Activated CD4-positive, CD25-positive, alpha-beta regulatory T cell treated with anti-CD3 and anti-CD28 coated beads, Interleukin-2, amount 50 U/mL, for 24 hours (primary cell): ENCODE measurements at regions not wholly inside any gene's neighbourhood (a gene's known extent, or its start where the extent isn't known, plus 50 kb on each side); places are given as distances from the start of the nearest gene placed in this dataset.

Experiments
- ATAC-seq, 2 donors: fragments of 150-1000 bp; cut with Tn5 transposase; one replicate each; pipeline ENCODE4 v1.10.0; 2021; ENCODE audit warnings: mild to moderate bottlenecking in 1 of 2, moderate library complexity in 1 of 2

GRCh38 chr3:144142151-144142840, 170.7 kb downstream of the DIPK2A start:
- no peak for ATAC-seq

GRCh38 chr3:144148356-144148755, 176.7 kb downstream of the DIPK2A start:
- ATAC-seq, result no peak

GRCh38 chr3:144151983-144152382, 180.4 kb downstream of the DIPK2A start:
- ATAC-seq, result no peak

GRCh38 chr3:144160627-144161026, 189.0 kb downstream of the DIPK2A start:
- no peak for ATAC-seq

- ATAC-seq, result no peak
Measured at GRCh38 chr3:144162042-144162441, 190.4 kb downstream of the DIPK2A start.

GRCh38 chr3:144164352-144164751, 192.7 kb downstream of the DIPK2A start:
- no peak for ATAC-seq

- no peak for ATAC-seq
Measured at GRCh38 chr3:144165482-144165881, 193.9 kb downstream of the DIPK2A start.

- no peak for ATAC-seq
Measured at GRCh38 chr3:144167634-144168033, 196.0 kb downstream of the DIPK2A start.

- no peak for ATAC-seq
Measured at GRCh38 chr3:144173491-144173890, 201.9 kb downstream of the DIPK2A start.

- ATAC-seq, result no peak
Measured at GRCh38 chr3:144175644-144176425, 204.2 kb downstream of the DIPK2A start.

GRCh38 chr3:144177649-144178048, 206.0 kb downstream of the DIPK2A start:
- ATAC-seq, result no peak

- ATAC-seq, result no peak
Measured at GRCh38 chr3:144178607-144179006, 207.0 kb downstream of the DIPK2A start.

- no peak for ATAC-seq
Measured at GRCh38 chr3:144181062-144181461, 209.4 kb downstream of the DIPK2A start.

- no peak for ATAC-seq
Measured at GRCh38 chr3:144182501-144182900, 210.9 kb downstream of the DIPK2A start.

GRCh38 chr3:144185276-144185675, 213.7 kb downstream of the DIPK2A start:
- ATAC-seq, result no peak

- no peak for ATAC-seq
Measured at GRCh38 chr3:144187531-144188210, 216.0 kb downstream of the DIPK2A start.

- ATAC-seq, result no peak
Measured at GRCh38 chr3:144189044-144189443, 217.4 kb downstream of the DIPK2A start.

- ATAC-seq, result no peak
Measured at GRCh38 chr3:144197116-144197515, 225.5 kb downstream of the DIPK2A start.

- no peak for ATAC-seq
Measured at GRCh38 chr3:144197582-144197981, 226.0 kb downstream of the DIPK2A start.

GRCh38 chr3:144200004-144200403, 228.4 kb downstream of the DIPK2A start:
- ATAC-seq, result no peak

- ATAC-seq, result no peak
Measured at GRCh38 chr3:144200466-144200865, 228.8 kb downstream of the DIPK2A start.

GRCh38 chr3:144221761-144222160, 250.1 kb downstream of the DIPK2A start:
- no peak for ATAC-seq

- ATAC-seq, result no peak
Measured at GRCh38 chr3:144229330-144229729, 257.7 kb downstream of the DIPK2A start.

GRCh38 chr3:144229953-144230352, 258.3 kb downstream of the DIPK2A start:
- ATAC-seq, result no peak
